HL-60 (cell line): ENCODE measurements at regions not wholly inside any gene's neighbourhood (a gene's known extent, or its start where the extent isn't known, plus 50 kb on each side); places are given as distances from the start of the nearest gene placed in this dataset.

Source experiments
- GABPA ChIP-seq: IDR thresholded peaks from 2 replicates; pipeline ENCODE4 v1.6.1; 2012; ENCODE audit warnings: low read depth
- POLR2AphosphoS5 ChIP-seq: IDR thresholded peaks from 2 replicates; pipeline ENCODE4 v1.6.1; 2012; ENCODE audit warnings: low read depth
- TF ChIP-seq, protein P1 (sequence below): IDR thresholded peaks from one replicate; pipeline ENCODE4 v1.5.1; 2011; ENCODE audit warnings: low read length, control low read depth, inconsistent platforms; ENCODE audit not compliant: insufficient read depth
- TF ChIP-seq, protein P2 (sequence below): IDR thresholded peaks from 2 replicates; pipeline ENCODE4 v1.6.1; 2012; ENCODE audit warnings: low read depth; ENCODE audit not compliant: insufficient replicate concordance

- TF ChIP-seq, protein P1, sequence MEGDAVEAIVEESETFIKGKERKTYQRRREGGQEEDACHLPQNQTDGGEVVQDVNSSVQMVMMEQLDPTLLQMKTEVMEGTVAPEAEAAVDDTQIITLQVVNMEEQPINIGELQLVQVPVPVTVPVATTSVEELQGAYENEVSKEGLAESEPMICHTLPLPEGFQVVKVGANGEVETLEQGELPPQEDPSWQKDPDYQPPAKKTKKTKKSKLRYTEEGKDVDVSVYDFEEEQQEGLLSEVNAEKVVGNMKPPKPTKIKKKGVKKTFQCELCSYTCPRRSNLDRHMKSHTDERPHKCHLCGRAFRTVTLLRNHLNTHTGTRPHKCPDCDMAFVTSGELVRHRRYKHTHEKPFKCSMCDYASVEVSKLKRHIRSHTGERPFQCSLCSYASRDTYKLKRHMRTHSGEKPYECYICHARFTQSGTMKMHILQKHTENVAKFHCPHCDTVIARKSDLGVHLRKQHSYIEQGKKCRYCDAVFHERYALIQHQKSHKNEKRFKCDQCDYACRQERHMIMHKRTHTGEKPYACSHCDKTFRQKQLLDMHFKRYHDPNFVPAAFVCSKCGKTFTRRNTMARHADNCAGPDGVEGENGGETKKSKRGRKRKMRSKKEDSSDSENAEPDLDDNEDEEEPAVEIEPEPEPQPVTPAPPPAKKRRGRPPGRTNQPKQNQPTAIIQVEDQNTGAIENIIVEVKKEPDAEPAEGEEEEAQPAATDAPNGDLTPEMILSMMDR, result no peak
- TF ChIP-seq POLR2AphosphoS5, result no peak
- no peak for TF ChIP-seq GABPA
- TF ChIP-seq, protein P2, sequence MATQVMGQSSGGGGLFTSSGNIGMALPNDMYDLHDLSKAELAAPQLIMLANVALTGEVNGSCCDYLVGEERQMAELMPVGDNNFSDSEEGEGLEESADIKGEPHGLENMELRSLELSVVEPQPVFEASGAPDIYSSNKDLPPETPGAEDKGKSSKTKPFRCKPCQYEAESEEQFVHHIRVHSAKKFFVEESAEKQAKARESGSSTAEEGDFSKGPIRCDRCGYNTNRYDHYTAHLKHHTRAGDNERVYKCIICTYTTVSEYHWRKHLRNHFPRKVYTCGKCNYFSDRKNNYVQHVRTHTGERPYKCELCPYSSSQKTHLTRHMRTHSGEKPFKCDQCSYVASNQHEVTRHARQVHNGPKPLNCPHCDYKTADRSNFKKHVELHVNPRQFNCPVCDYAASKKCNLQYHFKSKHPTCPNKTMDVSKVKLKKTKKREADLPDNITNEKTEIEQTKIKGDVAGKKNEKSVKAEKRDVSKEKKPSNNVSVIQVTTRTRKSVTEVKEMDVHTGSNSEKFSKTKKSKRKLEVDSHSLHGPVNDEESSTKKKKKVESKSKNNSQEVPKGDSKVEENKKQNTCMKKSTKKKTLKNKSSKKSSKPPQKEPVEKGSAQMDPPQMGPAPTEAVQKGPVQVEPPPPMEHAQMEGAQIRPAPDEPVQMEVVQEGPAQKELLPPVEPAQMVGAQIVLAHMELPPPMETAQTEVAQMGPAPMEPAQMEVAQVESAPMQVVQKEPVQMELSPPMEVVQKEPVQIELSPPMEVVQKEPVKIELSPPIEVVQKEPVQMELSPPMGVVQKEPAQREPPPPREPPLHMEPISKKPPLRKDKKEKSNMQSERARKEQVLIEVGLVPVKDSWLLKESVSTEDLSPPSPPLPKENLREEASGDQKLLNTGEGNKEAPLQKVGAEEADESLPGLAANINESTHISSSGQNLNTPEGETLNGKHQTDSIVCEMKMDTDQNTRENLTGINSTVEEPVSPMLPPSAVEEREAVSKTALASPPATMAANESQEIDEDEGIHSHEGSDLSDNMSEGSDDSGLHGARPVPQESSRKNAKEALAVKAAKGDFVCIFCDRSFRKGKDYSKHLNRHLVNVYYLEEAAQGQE, result no peak
Measured at GRCh38 chrX:20665481-20665880, 398.8 kb upstream of the RPS6KA3 start.
